AG08395 (cell line): ENCODE measurements at regions not wholly inside any gene's neighbourhood (a gene's known extent, or its start where the extent isn't known, plus 50 kb on each side); places are given as distances from the start of the nearest gene placed in this dataset.
"Not testable (repeated sequence)": the region's sequence is repeated elsewhere in the genome, so short reads cannot be mapped to it uniquely, and the experiment has no call there.

Source experiments
- DNase-seq: peaks from one replicate; pipeline ENCODE4 v3.0.0; 2012; ENCODE audit warnings: mixed read lengths, low spot score

GRCh38 chr2:118791483-118791882, 56.0 kb downstream of the EN1 start:
- peak; percentile 55 for DNase-seq

GRCh38 chr2:118786746-118787145, 60.7 kb downstream of the EN1 start:
- no peak for DNase-seq

- no peak for DNase-seq
These were observed 62.6 kb downstream of the EN1 start for GRCh38 chr2:118784860-118785259.

GRCh38 chr2:118779362-118779761, 68.1 kb downstream of the EN1 start:
- peak; percentile 56 for DNase-seq

GRCh38 chr2:118774458-118775133, 72.9 kb downstream of the EN1 start:
- peak; percentile 79 for DNase-seq

- DNase-seq: no peak
These were observed 73.6 kb downstream of the EN1 start for GRCh38 chr2:118773826-118774225.

GRCh38 chr2:118772487-118773200, 74.8 kb downstream of the EN1 start:
- no peak for DNase-seq

GRCh38 chr2:118769707-118770400, 77.6 kb downstream of the EN1 start:
- no peak for DNase-seq

- DNase-seq: no peak
These were observed 80.6 kb downstream of the EN1 start for GRCh38 chr2:118766871-118767270.

- DNase-seq: no peak
These were observed 82.6 kb downstream of the EN1 start for GRCh38 chr2:118764855-118765254.

GRCh38 chr2:118763797-118764196, 83.7 kb downstream of the EN1 start:
- peak; percentile 91 for DNase-seq

GRCh38 chr2:118762290-118762689, 85.2 kb downstream of the EN1 start:
- DNase-seq: no peak

GRCh38 chr2:118761771-118762170, 85.7 kb downstream of the EN1 start:
- no peak for DNase-seq

GRCh38 chr2:118755901-118756300, 91.5 kb downstream of the EN1 start:
- no peak for DNase-seq

GRCh38 chr2:118755384-118755783, 92.1 kb downstream of the EN1 start:
- DNase-seq: no peak

GRCh38 chr2:118752762-118753429, 94.6 kb downstream of the EN1 start:
- DNase-seq: no peak

- peak; percentile 72 for DNase-seq
These were observed 96.4 kb downstream of the EN1 start for GRCh38 chr2:118750959-118751565.

- no peak for DNase-seq
These were observed 99.1 kb downstream of the EN1 start for GRCh38 chr2:118748245-118748885.

- DNase-seq: no peak
These were observed 99.8 kb downstream of the EN1 start for GRCh38 chr2:118747637-118748036.

- DNase-seq: no peak
These were observed 100.4 kb downstream of the EN1 start for GRCh38 chr2:118747066-118747465.

GRCh38 chr2:118744682-118745181, 102.7 kb downstream of the EN1 start:
- not testable (repeated sequence) for DNase-seq
